A549 (cell line): ENCODE measurements at regions not wholly inside any gene's neighbourhood (a gene's known extent, or its start where the extent isn't known, plus 50 kb on each side); places are given as distances from the start of the nearest gene placed in this dataset.
"Not testable (repeated sequence)": the region's sequence is repeated elsewhere in the genome, so short reads cannot be mapped to it uniquely, and the experiment has no call there.

Experiments used
- ATAC-seq, 2 experiments: fragments of 200-7000 bp in 1 of 2; fragments of >200 bp in 1 of 2; cut with Nextera tagmentation in 1 of 2; cut with Tn5 transposase in 1 of 2; 3 replicates each; pipeline versions ENCODE4 v1.8.0 to v1.9.1; 2018 to 2020; ENCODE audit warnings: mild to moderate bottlenecking in 1 of 2, moderate library complexity in 1 of 2
- CTCF ChIA-PET: fragments of 300-600 bp; sonication (Branson Sonifier 250); formaldehyde crosslinking; extraction: SDS; loops from one replicate; lab custom pipeline; 2021; ENCODE audit warnings: antibody characterized with exemption, inconsistent platforms; lab: Yijun Ruan, JAX
- POLR2A ChIA-PET: fragments of 350-600 bp; formaldehyde crosslinking; extraction: SDS; loops from one replicate; lab custom pipeline; 2021; ENCODE audit warnings: antibody characterized with exemption, inconsistent platforms; lab: Yijun Ruan, JAX
- DNase-seq, 2 experiments: peaks; one replicate each; pipeline versions ENCODE4 v3.0.0 to v3.0.0-alpha.2; 2011 to 2016; ENCODE audit warnings: low read depth in 1 of 2, low spot score in 1 of 2
- FAIRE-seq: peaks from 2 replicates; lab custom pipeline; 2011; peaks lifted over from hg19 to GRCh38; lab: Jason Lieb, UNC
- H3K27ac ChIP-seq, 2 experiments: fragments of >200 bp; sonication (Bioruptor Twin); formaldehyde crosslinking; 3 replicates each; pipeline ENCODE4 v1.5.1; 2016 to 2017
- H3K4me1 ChIP-seq: fragments of >200 bp; sonication (Bioruptor Twin); formaldehyde crosslinking; 3 replicates; pipeline ENCODE4 v1.6.1; 2016
- H3K4me2 ChIP-seq: fragments of >200 bp; sonication (Bioruptor Twin); formaldehyde crosslinking; 3 replicates; pipeline ENCODE4 v1.6.1; 2016
- H3K4me3 ChIP-seq: fragments of >200 bp; sonication (Bioruptor Twin); formaldehyde crosslinking; 3 replicates; pipeline ENCODE4 v1.5.1; 2016
- H3K9me3 ChIP-seq: fragments of >200 bp; sonication (Bioruptor Twin); formaldehyde crosslinking; 3 replicates; pipeline ENCODE4 v1.6.1; 2016
- ATOH8 ChIP-seq: fragments of 250-450 bp; sonication (Bioruptor Pico); IDR thresholded peaks from 2 replicates; pipeline ENCODE4 v1.5.0; 2020; ENCODE audit warnings: low read depth, mild to moderate bottlenecking, moderate library complexity
- CBX8 ChIP-seq: fragments of 200-600 bp; sonication (generic); IDR thresholded peaks from 2 replicates; pipeline ENCODE4 v1.6.1; 2016
- CEBPB ChIP-seq, 2 experiments: fragments of >200 bp in 1 of 2; sonication (Bioruptor Twin) in 1 of 2; formaldehyde crosslinking in 1 of 2; IDR thresholded peaks; 2 replicates each; pipeline ENCODE4 v1.6.1; 2012 to 2016
- EHMT2 ChIP-seq: fragments of 200-600 bp; sonication (generic); IDR thresholded peaks from 2 replicates; pipeline ENCODE4 v1.6.1; 2016; ENCODE audit warnings: antibody characterized with exemption, low read depth, mild to moderate bottlenecking, moderate library complexity
- ELK1 ChIP-seq: fragments of 150-350 bp; IDR thresholded peaks from 2 replicates; pipeline ENCODE4 v1.6.1; 2014; ENCODE audit warnings: low read depth, mild to moderate bottlenecking, low read length
- FOSB ChIP-seq: fragments of 250-450 bp; sonication (Bioruptor Pico); IDR thresholded peaks from 2 replicates; pipeline ENCODE4 v1.5.0; 2020; ENCODE audit warnings: mild to moderate bottlenecking, moderate library complexity
- HEYL ChIP-seq: fragments of 250-450 bp; sonication (Bioruptor Pico); IDR thresholded peaks from 2 replicates; pipeline ENCODE4 v1.8.0; 2021; ENCODE audit warnings: mild to moderate bottlenecking, moderate library complexity
- HOXA7 ChIP-seq: fragments of 250-450 bp; sonication (Bioruptor Pico); IDR thresholded peaks from 2 replicates; pipeline ENCODE4 v1.5.0; 2020; ENCODE audit warnings: mild to moderate bottlenecking, moderate library complexity
- HOXB13 ChIP-seq: fragments of 250-450 bp; sonication (Bioruptor Pico); IDR thresholded peaks from 2 replicates; pipeline ENCODE4 v1.5.0; 2020; ENCODE audit warnings: low read depth, mild to moderate bottlenecking, moderate library complexity
- MAX ChIP-seq: IDR thresholded peaks from 2 replicates; pipeline ENCODE4 v1.6.1; 2012
- MYC ChIP-seq: IDR thresholded peaks from 2 replicates; pipeline ENCODE4 v1.6.1; 2012; ENCODE audit warnings: mild to moderate bottlenecking, inconsistent platforms, low read length, improper control_type of control experiment, borderline replicate concordance
- NFE2L2 ChIP-seq: fragments of 150-350 bp; conservative IDR thresholded peaks from 2 replicates; pipeline ENCODE4 v1.6.1; 2014; ENCODE audit warnings: low read length
- NPAS2 ChIP-seq: fragments of 250-450 bp; sonication (Bioruptor Pico); IDR thresholded peaks from 2 replicates; pipeline ENCODE4 v1.8.0; 2022; ENCODE audit warnings: mild to moderate bottlenecking, moderate library complexity, borderline replicate concordance
- PBX3 ChIP-seq: IDR thresholded peaks from 2 replicates; pipeline ENCODE4 v1.6.1; 2012
- POLR2A ChIP-seq: IDR thresholded peaks from 2 replicates; pipeline ENCODE4 v1.6.1; 2012; ENCODE audit warnings: mild to moderate bottlenecking, low read length
- RCOR1 ChIP-seq: fragments of 150-350 bp; IDR thresholded peaks from 2 replicates; pipeline ENCODE4 v1.6.1; 2014; ENCODE audit warnings: antibody characterized with exemption, low read length, low read depth
- REST ChIP-seq: fragments of 200-600 bp; sonication (generic); IDR thresholded peaks from 2 replicates; pipeline ENCODE4 v1.6.1; 2016; ENCODE audit warnings: antibody characterized with exemption, mild to moderate bottlenecking, moderate library complexity
- RNF2 ChIP-seq: fragments of 200-600 bp; sonication (generic); IDR thresholded peaks from 2 replicates; pipeline ENCODE4 v1.6.1; 2016; ENCODE audit warnings: low read depth, mild to moderate bottlenecking, antibody characterized with exemption, moderate library complexity, borderline replicate concordance
- SMC3 ChIP-seq: fragments of >200 bp; sonication (Bioruptor Twin); formaldehyde crosslinking; IDR thresholded peaks from 3 replicates; pipeline ENCODE4 v1.6.1; 2018; ENCODE audit warnings: inconsistent platforms
- USF2 ChIP-seq: fragments of 450-650 bp; IDR thresholded peaks from 2 replicates; pipeline ENCODE4 v1.6.1; 2014; ENCODE audit warnings: antibody characterized with exemption
- ZC3H11A ChIP-seq: fragments of 450-650 bp; IDR thresholded peaks from 2 replicates; pipeline ENCODE4 v1.6.1; 2014; ENCODE audit warnings: antibody characterized with exemption, mild to moderate bottlenecking
- ZSCAN20 ChIP-seq: fragments of 250-450 bp; sonication (Bioruptor Pico); IDR thresholded peaks from 2 replicates; pipeline ENCODE4 v1.8.0; 2022; ENCODE audit warnings: mild to moderate bottlenecking, moderate library complexity
- WGBS: methylation state at CpG from one replicate; pipeline ENCODE4 v1.1.6; 2017; ENCODE audit errors: missing lambda C conversion rate; 5-methylcytosine and 5-hydroxymethylcytosine counted together

- FAIRE-seq (no peak), ATAC-seq (no peak), DNase-seq (no peak)
- CTCF ChIA-PET, result interaction anchor here (0.7 kb wide), 1 partner anchor 19 kb away, joined by 3 read pairs; no protein-coding TSS in a partner anchor
- TF ChIP-seq REST (no peak), NFE2L2 (no peak), USF2 (no peak), HOXB13 (CRISPR knock-in tag) (no peak), HEYL (CRISPR knock-in tag) (no peak), MYC (no peak), HOXA7 (CRISPR knock-in tag) (no peak), SMC3 (no peak), ZC3H11A (no peak), ATOH8 (no peak)
- Histone ChIP-seq H3K9me3 (peaks cover 11% of the 10 kb centered on the region; the same call in 2 of the 3 replicates), H3K4me3 (no peak overlapping the region), H3K4me1 (peaks cover 6% of the 10 kb centered on the region), H3K4me2 (no peak overlapping the region), H3K27ac (no peak overlapping the region)
- POLR2A ChIA-PET, result no interaction called here
- 83% methylated on average over 7 of the region's 7 CpGs for WGBS
Measured at GRCh38 chr13:50250401-50250800, 235.2 kb downstream of the KCNRG start.

- ChIA-PET CTCF (no interaction called here), POLR2A (no interaction called here)
- no peak overlapping the region for H3K4me2 ChIP-seq
- TF ChIP-seq CBX8, result no peak
- TF ChIP-seq NFE2L2, result no peak
- no peak for TF ChIP-seq RCOR1
- no peak for TF ChIP-seq ZSCAN20
- no peak for TF ChIP-seq EHMT2
- TF ChIP-seq POLR2A, result no peak
- no peak for TF ChIP-seq MAX
- no peak for TF ChIP-seq NPAS2 (CRISPR knock-in tag)
- TF ChIP-seq PBX3, result no peak
- no peak for TF ChIP-seq CEBPB (IDR thresholded peaks at IDR 0.05)
- TF ChIP-seq ELK1, result no peak
- no peak for TF ChIP-seq RNF2
- no peak for TF ChIP-seq FOSB (CRISPR knock-in tag)
- TF ChIP-seq MYC, result no peak
- DNase-seq, result no peak
- H3K4me3 ChIP-seq, result no peak overlapping the region
- H3K9me3 ChIP-seq, result no peaks in the 10 kb centered on the region
- FAIRE-seq, result no peak
- 55% methylated on average over 1 of the region's 1 CpG for WGBS
- no peak for ATAC-seq
- H3K27ac ChIP-seq, result no peak overlapping the region
- H3K4me1 ChIP-seq, result no peaks in the 10 kb centered on the region
Measured at GRCh38 chr13:50255639-50256038, 240.4 kb downstream of the KCNRG start.

GRCh38 chr13:50256536-50257321 lies 241.5 kb downstream of the KCNRG start:
- H3K27ac ChIP-seq, H3K4me3 ChIP-seq, CTCF ChIA-PET, ATAC-seq, DNase-seq, H3K4me1 ChIP-seq, H3K4me2 ChIP-seq, H3K9me3 ChIP-seq, POLR2A ChIA-PET, FAIRE-seq: not testable (repeated sequence)
- 71% methylated on average over 6 of the region's 6 CpGs for WGBS
